GOT3 (cell line): ENCODE measurements at regions not wholly inside any gene's neighbourhood (a gene's known extent, or its start where the extent isn't known, plus 50 kb on each side); places are given as distances from the start of the nearest gene placed in this dataset.
"Not testable (repeated sequence)": the region's sequence is repeated elsewhere in the genome, so short reads cannot be mapped to it uniquely, and the experiment has no call there.

Source experiments
- DNase-seq: peaks from one replicate; lab custom pipeline; 2025; ENCODE audit warnings: mixed read lengths; lab: John Stamatoyannopoulos, UW

DNA sequence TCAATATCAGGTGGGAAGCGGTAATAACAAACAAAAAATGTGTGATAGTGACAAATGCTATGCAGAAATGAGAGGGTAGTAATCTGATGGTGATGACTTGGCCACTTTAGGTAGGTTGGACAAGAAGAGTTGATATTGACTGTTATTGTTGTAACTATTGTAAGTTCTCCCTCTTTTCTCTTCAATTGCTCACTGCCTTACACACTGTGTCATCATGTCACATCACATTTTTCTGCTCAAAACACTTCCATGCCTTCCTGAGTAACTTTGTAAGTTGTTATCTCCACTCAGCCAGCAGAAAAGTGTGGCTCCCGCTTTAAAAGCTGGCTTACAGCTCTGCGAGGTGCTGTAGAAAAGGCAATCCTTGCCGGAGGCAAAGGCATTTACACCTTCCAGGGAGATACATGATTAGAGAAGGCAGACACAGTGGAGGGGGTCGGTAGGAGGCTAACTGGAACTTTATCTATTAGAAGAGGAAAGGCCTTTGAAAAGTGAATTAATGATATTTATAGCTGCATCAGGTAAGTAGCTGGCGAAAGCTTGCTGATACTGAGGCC lies 85.2 kb upstream of the CLINT1 start:
- no peak for DNase-seq

DNA sequence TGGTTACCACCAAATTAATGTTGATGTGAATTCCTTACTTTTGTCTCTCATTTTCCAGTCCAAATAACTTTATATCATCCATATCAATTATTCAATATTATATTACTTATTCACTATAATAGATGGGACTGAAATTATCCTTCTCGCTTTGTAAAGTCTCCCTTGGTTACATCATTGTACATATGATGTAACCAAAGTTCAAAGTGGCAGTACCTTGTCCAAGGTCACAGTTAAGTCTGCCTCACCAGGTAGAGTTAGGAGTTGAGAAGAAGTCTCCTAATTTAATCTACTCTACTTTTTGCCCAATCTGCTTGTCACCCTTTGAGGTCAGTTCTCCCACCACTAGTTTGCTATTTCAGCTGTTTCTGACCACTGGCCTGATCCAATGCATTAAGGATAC lies 83.7 kb upstream of the CLINT1 start:
- no peak for DNase-seq

DNA sequence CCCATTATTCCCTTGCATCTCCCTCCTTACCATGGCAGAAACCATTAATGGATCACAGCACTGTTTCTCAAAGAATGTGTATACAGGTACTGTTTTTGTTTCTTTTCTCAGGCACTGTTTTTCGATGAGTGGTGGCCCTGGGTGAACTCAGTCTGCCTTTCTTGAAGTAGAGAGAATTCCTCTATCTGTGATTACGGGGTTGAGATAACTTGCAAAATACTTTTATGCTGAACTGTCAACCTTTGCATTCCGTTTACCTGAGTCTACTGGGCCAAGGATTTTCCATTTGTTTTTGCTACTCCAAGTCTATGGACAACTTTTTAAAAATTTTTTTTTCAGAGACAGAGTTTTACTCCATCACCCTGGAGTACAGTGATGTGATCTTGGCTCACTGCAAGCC lies 82.7 kb upstream of the CLINT1 start:
- DNase-seq = no peak

DNA sequence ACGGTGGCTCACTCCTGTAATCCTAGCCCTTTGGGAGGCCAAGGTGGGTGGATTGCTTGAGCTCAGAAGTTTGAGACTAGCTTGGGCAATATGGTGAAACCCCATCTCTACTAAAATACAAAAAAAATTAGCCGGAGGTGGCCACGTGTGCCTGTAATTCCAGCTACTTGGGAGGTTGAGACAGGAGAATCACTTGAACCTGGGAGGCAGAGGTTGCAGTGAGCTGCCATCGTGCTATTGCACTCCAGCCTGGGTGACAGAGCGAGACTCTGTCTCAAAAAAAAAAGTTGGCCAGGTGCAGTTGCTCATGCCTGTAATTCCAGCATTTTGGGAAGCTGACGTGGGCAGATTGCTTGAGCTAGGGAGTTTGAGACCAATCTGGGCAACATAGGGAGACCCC lies 79.2 kb upstream of the CLINT1 start:
- not testable (repeated sequence) for DNase-seq

DNA sequence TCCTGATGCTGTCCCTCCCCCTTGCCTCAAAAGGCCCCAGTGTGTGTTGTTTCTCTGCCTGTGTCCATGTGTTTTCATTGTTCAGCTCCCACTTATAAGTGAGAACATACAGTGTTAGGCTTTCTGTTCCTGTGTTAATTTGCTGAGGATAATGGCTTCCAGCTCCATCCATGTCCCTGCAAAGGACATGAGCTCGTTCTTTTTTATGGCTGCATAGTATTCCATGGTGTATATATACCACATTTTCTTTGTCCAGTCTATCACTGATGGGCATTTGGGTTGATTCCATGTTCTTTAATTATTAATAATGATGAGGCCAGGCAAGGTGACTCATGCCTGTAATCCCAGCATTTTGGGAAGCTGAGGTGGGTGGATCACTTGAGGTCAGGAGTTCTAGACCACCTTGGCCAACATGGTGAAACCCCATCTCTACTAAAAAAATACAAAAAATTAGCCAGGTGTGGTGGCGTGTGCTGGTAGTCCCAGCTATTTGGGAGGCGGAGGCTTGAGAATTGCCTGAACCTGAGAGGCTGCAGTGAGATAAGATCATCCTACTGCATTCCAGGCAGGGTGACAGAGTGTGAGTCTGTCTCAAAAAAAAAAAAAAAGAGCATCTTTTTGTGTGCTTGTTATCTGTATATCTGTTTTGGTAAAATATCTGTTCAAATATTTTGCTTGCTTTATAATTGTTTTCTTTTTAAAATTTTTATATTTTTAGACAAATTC lies 78.0 kb upstream of the CLINT1 start:
- not testable (repeated sequence) for DNase-seq

DNA sequence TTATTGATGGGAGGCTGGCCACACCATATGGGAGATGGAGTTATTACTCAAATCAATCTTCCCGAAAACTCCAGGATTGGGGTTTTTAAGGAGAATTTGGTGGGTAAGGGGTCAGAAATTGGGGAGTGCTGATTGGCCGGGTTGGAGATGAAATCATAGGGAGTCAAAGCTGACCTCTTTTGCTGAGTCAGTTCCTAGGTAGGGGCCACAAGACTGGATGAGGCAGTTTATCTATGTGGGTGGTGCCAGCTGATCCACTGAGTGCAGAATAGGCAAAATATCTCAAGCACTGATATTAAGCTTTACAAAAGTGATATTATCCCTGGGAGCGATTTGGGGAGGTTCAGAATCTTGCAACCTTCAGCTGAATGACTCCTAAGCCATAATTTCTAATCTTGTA lies 75.7 kb upstream of the CLINT1 start:
- DNase-seq = no peak

DNA sequence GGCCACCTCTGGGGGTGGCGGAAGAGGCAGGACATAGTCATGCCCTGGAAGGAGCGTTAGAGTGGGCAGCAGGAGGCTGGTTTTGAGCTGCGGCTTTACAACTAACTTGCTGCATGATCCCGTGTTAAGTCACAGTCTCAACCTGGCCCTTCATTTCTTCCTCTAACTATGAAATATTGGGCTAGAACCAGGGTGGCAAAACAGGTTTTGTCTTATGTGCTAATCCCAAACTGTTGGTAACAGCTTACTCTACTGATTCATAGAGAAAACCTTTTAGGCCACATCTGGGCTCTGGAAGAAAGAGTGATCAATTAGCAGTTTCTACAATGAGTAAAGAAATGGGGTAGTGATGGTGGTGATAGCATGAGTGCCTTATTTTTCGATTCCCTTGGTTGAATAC lies 74.1 kb upstream of the CLINT1 start:
- DNase-seq = no peak

DNA sequence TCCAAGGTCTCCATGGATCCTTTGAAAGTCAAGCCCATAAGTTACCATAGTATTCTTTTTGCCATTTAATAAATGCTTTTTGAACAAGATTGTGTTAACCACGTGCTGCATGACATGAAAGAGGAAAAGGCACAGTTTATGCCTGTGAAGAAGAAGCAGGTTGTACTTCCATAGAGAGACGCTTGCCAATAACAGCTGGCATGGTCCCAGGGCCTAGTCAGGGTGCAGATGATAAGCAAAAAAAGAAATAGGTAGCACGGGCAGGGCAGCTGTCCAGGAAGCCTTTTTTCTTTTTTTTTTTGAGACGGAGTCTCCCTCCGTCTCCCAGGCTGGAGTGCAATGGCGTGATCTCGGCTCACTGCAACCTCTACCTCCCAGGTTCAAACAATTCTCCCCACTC lies 71.8 kb upstream of the CLINT1 start:
- DNase-seq = no peak

DNA sequence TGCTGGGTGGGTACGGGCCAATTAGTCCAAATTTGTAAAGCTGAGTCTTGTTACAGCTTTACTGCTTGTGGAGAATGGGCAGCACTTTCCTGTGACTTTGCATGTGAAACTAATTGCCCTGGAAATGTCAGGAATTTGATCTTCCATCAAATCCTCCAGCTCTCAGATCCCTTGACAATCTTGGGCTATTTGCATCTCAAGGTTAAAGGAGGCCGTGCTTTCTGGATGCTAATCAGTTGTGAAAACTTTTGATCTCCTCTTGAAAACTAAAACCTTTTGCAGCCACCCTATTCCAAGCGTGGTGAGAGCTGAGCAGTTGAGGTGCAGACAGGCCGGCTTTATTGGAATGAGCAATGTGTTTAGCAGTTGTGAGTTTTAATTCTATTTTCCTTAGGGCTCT lies 68.0 kb upstream of the CLINT1 start:
- no peak for DNase-seq

DNA sequence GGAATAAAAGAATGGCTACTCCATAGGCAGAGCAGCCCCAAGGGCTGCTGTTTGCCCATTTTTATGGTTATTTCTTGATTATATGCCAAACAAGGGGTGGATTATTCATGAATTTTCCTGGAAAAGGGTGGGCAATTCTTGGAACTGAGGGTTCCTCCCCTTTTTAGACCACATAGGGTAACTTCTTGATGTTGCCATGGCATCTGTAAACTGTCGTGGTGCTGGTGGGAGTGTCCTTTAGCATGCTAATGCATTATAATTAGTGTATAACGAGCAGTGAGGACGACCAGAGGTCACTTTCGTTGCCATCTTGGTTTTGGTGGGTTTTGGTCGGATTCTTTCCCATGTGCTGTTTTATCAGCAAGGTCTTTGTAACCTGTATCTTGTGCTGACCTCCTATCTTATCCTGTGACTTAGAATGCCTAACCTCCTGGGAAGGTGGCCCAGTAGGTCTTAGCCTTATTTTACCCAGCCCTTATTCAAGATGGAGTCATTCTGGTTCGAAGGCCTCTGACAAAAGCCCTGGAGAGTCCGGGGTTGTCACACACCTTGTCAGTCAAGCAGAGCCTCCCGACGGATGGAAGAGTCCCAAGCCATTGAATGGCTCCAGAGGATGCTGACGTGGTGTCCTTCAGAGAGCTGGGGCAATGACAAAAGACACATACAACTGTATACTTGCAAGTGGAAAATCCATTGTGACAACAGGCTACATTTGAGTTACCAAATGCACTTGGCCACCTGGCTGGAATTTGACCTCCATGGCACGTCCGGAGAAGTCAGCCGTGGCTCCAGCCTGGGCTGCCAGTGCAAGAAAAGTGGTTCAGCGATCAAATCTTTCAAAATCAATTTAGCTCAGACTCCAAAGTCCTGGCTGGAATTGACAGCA lies 67.1 kb upstream of the CLINT1 start:
- DNase-seq = no peak

DNA sequence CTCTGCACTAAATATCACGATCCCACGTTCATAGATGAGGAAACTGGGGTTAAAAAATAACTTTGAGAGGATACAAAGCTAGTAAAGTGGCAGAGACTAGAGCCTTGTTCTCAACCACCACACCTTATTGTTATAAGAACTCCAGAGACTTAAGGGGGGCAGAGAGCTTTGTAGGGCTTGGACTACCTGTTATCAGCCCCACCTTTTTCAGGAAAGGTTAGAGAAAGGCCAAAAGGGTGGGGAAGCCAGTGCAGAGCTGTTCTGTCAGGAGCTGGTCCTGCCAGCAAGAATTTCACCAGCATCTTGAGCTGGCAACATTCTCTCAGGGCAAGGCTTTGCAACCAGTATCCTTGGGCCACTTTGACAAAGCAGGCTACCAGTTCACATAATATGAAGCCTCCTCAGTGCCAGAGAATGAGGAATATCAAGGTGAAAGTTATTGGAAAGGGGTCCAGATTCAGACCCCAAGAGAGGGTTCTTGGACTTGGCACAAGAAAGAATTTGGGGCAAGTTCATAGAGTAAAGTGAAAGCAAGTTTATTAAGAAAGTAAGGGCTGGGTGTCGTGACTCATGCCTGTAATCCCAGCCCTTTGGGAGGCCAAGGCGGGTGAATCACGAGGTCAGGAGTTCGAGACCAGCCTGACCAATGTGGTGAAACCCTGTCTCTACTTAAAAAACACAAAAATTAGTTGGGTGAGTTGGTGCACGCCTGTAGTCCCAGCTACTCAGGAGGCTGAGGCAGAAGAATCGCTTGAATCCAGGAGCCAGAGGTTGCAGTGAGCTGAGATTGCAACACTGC lies 66.2 kb upstream of the CLINT1 start:
- DNase-seq = no peak

DNA sequence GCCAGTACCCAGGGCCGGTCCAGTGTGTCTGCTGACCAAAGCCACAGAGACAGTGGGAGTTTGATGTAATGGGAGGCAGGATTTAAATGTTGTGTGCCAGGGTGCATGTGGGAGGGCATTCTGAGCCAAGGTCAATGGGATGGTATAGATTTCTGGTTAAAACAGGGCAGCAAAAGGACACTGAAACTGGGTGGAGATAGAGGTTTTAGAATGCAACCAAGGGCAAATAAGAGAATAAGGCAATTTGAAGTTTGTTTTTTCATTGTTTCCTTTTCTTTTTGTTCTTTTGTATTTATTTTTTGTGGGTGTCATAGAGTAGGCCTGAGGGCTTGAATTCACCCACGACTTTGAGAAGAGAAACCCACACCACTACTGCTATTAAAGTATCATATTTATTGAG lies 65.5 kb upstream of the CLINT1 start:
- no peak for DNase-seq

DNA sequence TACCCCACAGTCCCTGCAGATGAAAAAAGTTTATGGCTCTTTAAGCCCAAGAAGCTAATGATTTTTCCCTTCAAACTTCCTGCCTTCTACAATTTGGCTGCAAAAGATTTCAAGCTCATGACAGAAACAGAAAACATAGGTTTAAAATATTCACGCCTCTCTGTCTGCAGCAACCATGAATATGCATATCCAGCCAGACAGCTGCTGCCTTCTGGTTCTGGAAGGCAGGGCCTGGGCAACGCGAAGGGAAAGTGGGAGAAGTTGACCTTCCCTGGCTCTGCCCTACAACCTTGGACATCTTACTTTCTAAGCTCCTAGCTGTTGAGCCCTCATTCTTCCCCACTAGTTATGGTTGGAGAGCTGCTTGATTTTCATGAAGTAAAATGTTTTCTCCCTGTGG lies 64.8 kb upstream of the CLINT1 start:
- no peak for DNase-seq

DNA sequence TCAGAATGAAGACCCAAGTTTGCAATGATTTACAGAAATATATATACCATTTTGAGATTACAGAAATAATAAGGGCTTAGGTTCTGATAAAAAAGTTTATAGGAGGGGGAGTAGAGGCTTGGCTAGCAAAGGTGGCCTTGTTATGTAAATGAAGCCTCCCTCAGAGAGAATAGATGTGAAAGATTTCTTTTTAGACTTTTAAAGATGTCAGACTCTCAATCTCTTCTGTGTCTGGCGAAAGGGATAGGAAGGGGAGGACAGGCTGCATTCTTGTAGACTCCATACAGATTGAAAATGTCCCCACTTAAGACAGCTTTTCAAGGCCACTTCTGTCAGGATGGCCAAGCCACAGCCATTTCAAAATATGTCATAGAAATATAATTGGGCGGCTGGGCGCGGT lies 63.1 kb upstream of the CLINT1 start:
- no peak for DNase-seq

DNA sequence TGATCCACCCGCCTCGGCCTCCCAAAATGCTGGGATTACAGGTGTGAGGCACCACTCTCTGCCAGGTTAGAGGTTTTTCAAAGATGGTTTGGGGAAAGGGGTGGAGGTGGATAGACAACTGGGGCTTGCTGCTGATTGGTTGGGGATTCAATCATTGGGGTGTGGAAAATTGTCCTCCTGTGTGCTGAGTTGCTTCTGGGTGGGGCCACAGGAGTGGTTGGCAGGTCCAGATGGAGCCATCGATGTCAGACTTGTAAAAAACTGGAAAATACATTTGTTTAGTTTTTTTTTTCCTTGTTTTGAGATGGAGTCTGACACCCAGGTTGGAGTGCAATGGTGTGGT lies 61.9 kb upstream of the CLINT1 start:
- no peak for DNase-seq

DNA sequence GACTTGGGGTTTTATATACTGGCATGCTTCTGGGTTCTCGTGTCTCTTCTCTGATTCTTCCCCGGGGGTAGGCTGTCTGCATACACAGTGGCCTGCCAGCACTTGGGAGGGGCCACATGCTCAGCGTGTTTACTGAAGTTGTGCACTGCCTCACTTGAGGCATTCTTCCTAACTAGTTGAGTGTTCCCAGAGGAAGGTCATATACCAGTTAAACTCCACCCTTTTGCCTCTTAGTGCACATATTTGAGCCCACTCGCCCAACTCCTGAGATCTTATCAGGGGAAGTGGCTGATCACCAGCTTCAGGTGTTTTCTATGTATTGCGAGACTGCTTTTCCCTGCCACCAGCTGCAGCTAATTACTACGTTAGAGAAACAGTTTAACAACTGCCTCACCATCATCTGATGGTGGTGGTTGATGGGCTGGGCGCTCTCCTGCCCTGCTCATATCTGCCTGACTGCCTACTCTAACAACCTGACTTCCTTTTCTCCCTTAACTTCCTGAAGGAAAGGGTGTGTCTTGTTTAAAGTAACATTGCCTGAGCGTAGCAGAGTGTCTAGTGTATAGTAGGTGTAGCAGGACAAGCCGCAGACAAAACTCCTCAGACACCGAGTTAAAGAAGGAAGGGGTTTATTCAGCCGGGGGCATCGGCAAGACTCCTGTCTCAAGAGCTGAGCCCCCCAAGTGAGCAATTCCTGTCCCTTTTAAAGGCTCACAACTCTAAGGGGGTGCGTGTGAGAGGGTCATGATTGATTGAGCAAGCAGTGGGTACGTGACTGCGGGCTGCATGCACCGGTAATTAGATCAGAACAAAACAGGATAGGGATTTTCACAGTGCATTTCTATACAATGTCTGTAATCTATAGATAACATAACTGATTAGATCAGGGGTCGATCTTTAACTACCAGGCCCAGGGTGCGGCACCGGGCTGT lies 60.1 kb upstream of the CLINT1 start:
- no peak for DNase-seq

DNA sequence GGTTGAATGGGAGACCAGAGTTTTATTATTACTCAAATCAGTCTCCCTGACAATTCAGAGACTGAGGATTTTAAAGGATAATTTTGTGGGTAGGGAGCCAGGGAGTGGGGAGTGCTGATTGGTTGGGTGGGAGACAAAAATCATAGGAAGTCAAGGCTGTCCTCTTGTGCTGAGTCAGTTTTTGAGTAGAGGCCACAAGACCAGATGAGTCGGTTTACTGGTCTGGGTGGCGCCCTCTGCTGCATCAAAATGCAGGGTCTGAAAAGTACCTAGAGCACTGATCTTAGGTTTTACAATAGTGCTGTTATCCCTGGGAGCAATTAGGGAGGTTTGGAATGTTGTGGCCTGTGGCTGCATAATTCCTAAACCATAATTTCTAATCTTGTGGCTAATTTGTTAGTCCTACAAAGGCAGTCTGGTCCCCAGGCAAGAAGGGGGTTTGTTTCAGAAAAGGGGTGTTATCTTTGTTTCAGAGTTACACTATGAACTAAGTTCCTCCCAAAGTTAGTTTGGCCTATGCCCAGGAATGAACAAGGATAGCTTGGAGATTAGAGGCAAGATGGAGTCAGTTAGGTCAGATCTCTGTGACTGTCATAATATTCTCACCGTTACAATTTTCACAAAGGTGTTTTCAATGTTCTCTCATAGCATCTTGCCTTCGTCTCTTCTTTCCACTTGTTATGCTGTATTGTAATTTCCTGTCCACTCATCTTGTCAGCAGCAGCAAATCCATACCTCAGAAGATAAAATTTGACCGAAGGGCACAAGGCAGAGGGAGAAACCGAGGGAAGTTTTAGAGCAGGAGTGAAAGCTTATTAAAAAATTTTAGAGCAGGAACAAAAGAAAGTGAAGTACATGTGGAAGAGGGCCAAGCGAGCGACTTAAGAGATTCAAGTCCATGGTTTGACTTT lies 59.2 kb upstream of the CLINT1 start:
- DNase-seq = peak; percentile 33

DNA sequence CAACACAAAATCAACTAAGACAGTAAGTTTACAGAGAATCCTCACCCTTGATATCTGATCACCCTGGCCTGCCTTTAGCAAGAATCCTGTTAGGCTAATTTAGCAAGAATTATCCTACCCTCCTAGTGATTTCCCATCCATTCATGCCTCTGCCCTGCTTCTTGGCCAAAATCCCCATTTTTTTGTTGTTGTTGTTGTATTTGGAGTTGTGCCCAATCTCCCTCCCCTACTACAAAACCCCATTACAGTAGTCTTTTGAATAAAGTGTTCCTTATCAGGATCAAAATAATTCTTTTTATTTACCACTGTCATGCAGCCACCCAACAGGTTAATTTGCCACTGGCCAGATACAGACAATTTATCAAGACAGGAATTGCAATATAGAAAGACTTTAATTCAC lies 58.5 kb upstream of the CLINT1 start:
- DNase-seq = no peak

DNA sequence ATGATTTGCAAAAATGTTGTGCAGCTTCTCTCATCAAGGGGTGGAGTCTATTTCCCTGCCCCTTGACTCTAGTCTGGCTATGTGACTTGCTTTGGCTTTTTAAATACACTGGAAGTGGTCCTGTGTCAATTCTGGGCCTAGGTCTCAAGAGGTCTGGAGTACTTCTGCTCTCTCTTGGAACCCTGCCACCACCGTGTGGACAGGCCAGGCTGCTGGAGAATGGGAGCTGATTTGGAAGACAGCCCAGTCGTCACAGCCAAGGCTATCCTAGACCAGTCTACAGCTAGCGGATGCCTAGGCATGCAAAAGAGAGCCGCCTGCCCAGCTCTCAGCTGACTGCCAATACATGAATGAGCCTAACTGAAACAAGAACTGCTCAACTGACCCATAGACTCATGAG lies 56.7 kb upstream of the CLINT1 start:
- no peak for DNase-seq

DNA sequence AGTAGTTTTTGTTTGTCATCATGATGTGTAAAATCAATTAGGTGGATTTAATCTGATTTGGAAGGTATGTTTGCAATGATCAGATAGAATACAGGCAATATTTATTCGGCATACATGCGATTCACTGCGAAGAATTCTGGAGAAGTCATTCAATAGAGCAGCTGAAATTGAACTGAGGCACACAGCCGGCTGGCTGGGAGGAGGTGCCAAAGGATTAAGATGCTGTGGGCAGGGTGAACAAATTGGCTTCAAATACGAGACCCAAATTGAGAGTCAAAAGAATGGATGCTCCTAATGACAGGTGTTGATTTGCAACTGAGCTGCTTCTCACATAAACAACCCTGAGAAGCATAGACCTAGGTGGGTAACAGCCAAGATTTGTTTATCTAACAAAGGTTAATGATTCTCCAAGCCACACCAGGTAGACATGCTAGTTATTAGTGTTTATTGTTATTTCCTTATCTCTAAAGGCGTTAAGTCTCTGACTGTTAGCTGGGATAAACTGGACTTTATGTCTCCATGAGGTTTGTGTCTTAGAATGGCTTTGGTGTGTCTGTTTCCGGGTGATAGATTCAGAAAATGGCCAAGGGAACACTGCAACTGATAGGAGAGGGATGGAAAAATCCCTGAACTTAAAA lies 55.3 kb upstream of the CLINT1 start:
- no peak for DNase-seq
